ENCODE measurements at regions not wholly inside any gene's neighbourhood (a gene's known extent, or its start where the extent isn't known, plus 50 kb on each side); places are given as distances from the start of the nearest gene placed in this dataset.

GRCh38 chr3:157938154-157938779 lies 168.0 kb downstream of the SHOX2 start:
- H3K27ac ChIP-seq (ENCODE audit: insufficient read depth, low read length, poor library complexity, severe bottlenecking): no peak overlapping the region
- H3K36me3 Mint-ChIP-seq: no peaks in the 10 kb centered on the region
- no peak overlapping the region for H3K4me3 ChIP-seq (ENCODE audit: low read depth, low read length)
- H3K4me1 ChIP-seq (ENCODE audit: control insufficient read depth, insufficient read depth, low read length, poor library complexity, severe bottlenecking): no peaks in the 10 kb centered on the region
- no peak for ATAC-seq (ENCODE audit: low read depth in 2 of 2)
- no peak overlapping the region for H3K27ac Mint-ChIP-seq
- H3K36me3 ChIP-seq (ENCODE audit: control insufficient read depth, insufficient read depth, low read length): no peaks in the 10 kb centered on the region
- H3K27me3 ChIP-seq (ENCODE audit: control insufficient read depth, insufficient read depth, low read length): no peaks in the 10 kb centered on the region
- no peak for DNase-seq
- no peaks in the 10 kb centered on the region for H3K9me3 ChIP-seq (ENCODE audit: control insufficient read depth in 2 of 2, low read length in 2 of 2)
- H3K4me1 Mint-ChIP-seq: no peaks in the 10 kb centered on the region
- no peaks in the 10 kb centered on the region for H3K27me3 Mint-ChIP-seq
- H3K4me3 Mint-ChIP-seq: no peak overlapping the region
- H3K9me3 Mint-ChIP-seq: peaks cover 0 to 2% (median 0%) of the 10 kb centered on the region in 7 donors

- peaks cover 0 to 2% (median 0%) of the 10 kb centered on the region in 7 donors for H3K9me3 Mint-ChIP-seq
- no peaks in the 10 kb centered on the region for H3K36me3 Mint-ChIP-seq
- Histone ChIP-seq H3K4me3 (ENCODE audit: low read depth, low read length) (no peak overlapping the region), H3K9me3 (ENCODE audit: control insufficient read depth in 2 of 2, low read length in 2 of 2) (no peaks in the 10 kb centered on the region), H3K27ac (ENCODE audit: insufficient read depth, low read length, poor library complexity, severe bottlenecking) (no peak overlapping the region), H3K36me3 (ENCODE audit: control insufficient read depth, insufficient read depth, low read length) (no peaks in the 10 kb centered on the region), H3K4me1 (ENCODE audit: control insufficient read depth, insufficient read depth, low read length, poor library complexity, severe bottlenecking) (no peaks in the 10 kb centered on the region), H3K27me3 (ENCODE audit: control insufficient read depth, insufficient read depth, low read length) (no peaks in the 10 kb centered on the region)
- ATAC-seq (ENCODE audit: low read depth in 2 of 2) (no peak), DNase-seq (no peak)
- no peaks in the 10 kb centered on the region for H3K4me1 Mint-ChIP-seq
- H3K4me3 Mint-ChIP-seq: no peak overlapping the region
- no peaks in the 10 kb centered on the region for H3K27me3 Mint-ChIP-seq
- no peak overlapping the region for H3K27ac Mint-ChIP-seq
Observed at GRCh38 chr3:157931517-157931916, 174.7 kb downstream of the SHOX2 start.

- no peak for DNase-seq
- H3K4me3 ChIP-seq (ENCODE audit: low read depth, low read length): no peak overlapping the region
- H3K4me1 Mint-ChIP-seq: no peaks in the 10 kb centered on the region
- H3K4me1 ChIP-seq (ENCODE audit: control insufficient read depth, insufficient read depth, low read length, poor library complexity, severe bottlenecking): no peaks in the 10 kb centered on the region
- no peak for ATAC-seq (ENCODE audit: low read depth in 2 of 2)
- H3K27ac Mint-ChIP-seq: no peak overlapping the region
- no peaks in the 10 kb centered on the region for H3K9me3 ChIP-seq (ENCODE audit: control insufficient read depth in 2 of 2, low read length in 2 of 2)
- H3K36me3 ChIP-seq (ENCODE audit: control insufficient read depth, insufficient read depth, low read length): no peaks in the 10 kb centered on the region
- H3K4me3 Mint-ChIP-seq: no peak overlapping the region
- H3K36me3 Mint-ChIP-seq: no peaks in the 10 kb centered on the region
- no peaks in the 10 kb centered on the region for H3K27me3 Mint-ChIP-seq
- H3K27me3 ChIP-seq (ENCODE audit: control insufficient read depth, insufficient read depth, low read length): no peaks in the 10 kb centered on the region
- no peak overlapping the region for H3K27ac ChIP-seq (ENCODE audit: insufficient read depth, low read length, poor library complexity, severe bottlenecking)
- peaks cover 0 to 2% (median 0%) of the 10 kb centered on the region in 7 donors for H3K9me3 Mint-ChIP-seq
Observed at GRCh38 chr3:157930000-157930780, 176.0 kb downstream of the SHOX2 start.

DNA sequence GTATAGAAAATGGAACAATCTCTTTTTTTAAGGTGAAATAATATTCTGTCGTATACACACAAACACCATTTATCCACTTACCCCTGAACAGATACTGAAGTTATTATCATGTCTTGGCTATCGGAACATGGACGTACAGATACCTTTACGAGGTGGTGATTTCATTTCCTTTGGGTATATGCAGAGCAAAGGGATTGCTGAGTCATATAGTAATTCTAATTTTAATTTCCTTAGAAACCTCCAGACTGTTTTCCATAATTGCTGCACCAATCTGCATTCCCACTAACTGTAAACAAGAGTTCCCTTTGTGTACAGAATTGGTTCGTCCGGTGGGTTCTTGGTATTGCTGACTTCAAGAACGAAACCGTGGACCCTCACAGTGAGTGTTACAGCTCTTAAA lies 179.4 kb downstream of the SHOX2 start:
- H3K27ac ChIP-seq (ENCODE audit: insufficient read depth, low read length, poor library complexity, severe bottlenecking): no peak overlapping the region
- no peaks in the 10 kb centered on the region for H3K36me3 Mint-ChIP-seq
- H3K4me1 Mint-ChIP-seq: peaks cover 0 to 4% (median 0%) of the 10 kb centered on the region in 4 donors

GRCh38 chr3:157922614-157923013 lies 183.6 kb downstream of the SHOX2 start:
- no peak overlapping the region for H3K27ac ChIP-seq (ENCODE audit: insufficient read depth, low read length, poor library complexity, severe bottlenecking)
- no peaks in the 10 kb centered on the region for H3K36me3 ChIP-seq (ENCODE audit: control insufficient read depth, insufficient read depth, low read length)
- no peaks in the 10 kb centered on the region for H3K27me3 ChIP-seq (ENCODE audit: control insufficient read depth, insufficient read depth, low read length)
- Mint-ChIP-seq H3K4me3 (no peak overlapping the region), H3K27me3 (no peaks in the 10 kb centered on the region), H3K9me3 (peaks cover 0 to 4% (median 0%) of the 10 kb centered on the region in 7 donors), H3K36me3 (no peaks in the 10 kb centered on the region), H3K4me1 (peaks cover 0 to 4% (median 0%) of the 10 kb centered on the region in 4 donors), H3K27ac (no peak overlapping the region)
- DNase-seq: no peak
- H3K4me3 ChIP-seq (ENCODE audit: low read depth, low read length): no peak overlapping the region
- H3K9me3 ChIP-seq (ENCODE audit: control insufficient read depth in 2 of 2, low read length in 2 of 2): no peaks in the 10 kb centered on the region
- H3K4me1 ChIP-seq (ENCODE audit: control insufficient read depth, insufficient read depth, low read length, poor library complexity, severe bottlenecking): no peaks in the 10 kb centered on the region
- no peak for ATAC-seq (ENCODE audit: low read depth in 2 of 2)

More for the DNA sequence above, 179.4 kb downstream of the SHOX2 start:
- Histone ChIP-seq H3K4me3 (ENCODE audit: low read depth, low read length) (no peak overlapping the region), H3K27me3 (ENCODE audit: control insufficient read depth, insufficient read depth, low read length) (no peaks in the 10 kb centered on the region), H3K4me1 (ENCODE audit: control insufficient read depth, insufficient read depth, low read length, poor library complexity, severe bottlenecking) (no peaks in the 10 kb centered on the region), H3K36me3 (ENCODE audit: control insufficient read depth, insufficient read depth, low read length) (no peaks in the 10 kb centered on the region), H3K9me3 (ENCODE audit: control insufficient read depth in 2 of 2, low read length in 2 of 2) (no peaks in the 10 kb centered on the region)
- ATAC-seq (ENCODE audit: low read depth in 2 of 2) (no peak), DNase-seq (no peak)
- H3K9me3 Mint-ChIP-seq: peaks cover 0 to 4% (median 0%) of the 10 kb centered on the region in 7 donors
- H3K27me3 Mint-ChIP-seq: no peaks in the 10 kb centered on the region
- H3K27ac Mint-ChIP-seq: no peak overlapping the region
- no peak overlapping the region for H3K4me3 Mint-ChIP-seq

- H3K27me3 Mint-ChIP-seq: no peaks in the 10 kb centered on the region
- H3K27ac ChIP-seq (ENCODE audit: insufficient read depth, low read length, poor library complexity, severe bottlenecking): no peak overlapping the region
- H3K36me3 ChIP-seq (ENCODE audit: control insufficient read depth, insufficient read depth, low read length): no peaks in the 10 kb centered on the region
- H3K4me1 Mint-ChIP-seq: peaks cover 0 to 4% (median 0%) of the 10 kb centered on the region in 4 donors
- H3K9me3 ChIP-seq (ENCODE audit: control insufficient read depth in 2 of 2, low read length in 2 of 2): no peaks in the 10 kb centered on the region
- H3K27ac Mint-ChIP-seq: no peak overlapping the region
- DNase-seq: no peak
- ATAC-seq (ENCODE audit: low read depth in 2 of 2): no peak
- no peaks in the 10 kb centered on the region for H3K27me3 ChIP-seq (ENCODE audit: control insufficient read depth, insufficient read depth, low read length)
- H3K4me3 Mint-ChIP-seq: no peak overlapping the region
- no peaks in the 10 kb centered on the region for H3K4me1 ChIP-seq (ENCODE audit: control insufficient read depth, insufficient read depth, low read length, poor library complexity, severe bottlenecking)
- no peaks in the 10 kb centered on the region for H3K36me3 Mint-ChIP-seq
- peaks cover 0 to 4% (median 0%) of the 10 kb centered on the region in 7 donors for H3K9me3 Mint-ChIP-seq
- H3K4me3 ChIP-seq (ENCODE audit: low read depth, low read length): no peak overlapping the region
Observed at GRCh38 chr3:157921811-157922210, 184.4 kb downstream of the SHOX2 start.

DNA sequence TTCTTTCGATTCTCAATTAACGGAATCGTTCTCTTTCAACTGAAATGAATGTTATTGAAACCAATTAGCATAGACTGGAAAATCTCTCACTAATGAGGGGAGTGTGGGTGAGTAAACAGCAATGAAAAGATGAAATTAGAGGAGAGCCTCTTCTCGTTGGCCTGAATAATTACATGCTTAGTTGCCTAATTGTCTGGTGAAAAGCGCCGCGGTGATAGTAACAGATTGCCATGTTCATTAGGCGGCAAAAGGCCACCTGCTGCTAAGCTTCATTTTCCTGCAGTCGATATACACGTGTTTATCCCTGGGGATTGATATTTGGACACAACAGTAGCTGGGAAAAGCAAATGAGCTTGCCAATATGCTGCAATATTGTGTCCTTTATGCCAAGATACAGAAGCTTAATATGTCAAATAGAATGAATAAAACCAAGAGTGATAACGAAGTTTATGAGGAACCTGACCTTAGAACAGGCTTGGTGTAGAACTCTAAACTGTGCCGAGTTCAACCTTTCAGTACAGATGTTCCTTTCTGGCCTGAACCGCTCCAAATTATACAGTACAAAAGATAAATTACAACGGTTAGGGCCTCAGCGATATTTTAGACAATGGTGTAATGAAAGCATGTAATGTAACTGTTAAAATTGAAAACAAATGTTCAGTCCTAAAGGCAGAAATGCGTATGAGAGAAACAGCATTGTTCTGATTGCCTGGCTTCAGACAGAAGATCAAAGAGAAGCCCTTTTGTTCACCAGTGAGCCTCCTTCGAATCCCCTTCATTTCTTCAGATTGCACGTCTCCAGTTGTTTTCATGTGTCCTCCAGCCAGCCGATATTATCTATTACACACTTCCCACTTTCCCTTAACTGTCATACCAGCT lies 185.2 kb downstream of the SHOX2 start:
- no peaks in the 10 kb centered on the region for H3K4me1 ChIP-seq (ENCODE audit: control insufficient read depth, insufficient read depth, low read length, poor library complexity, severe bottlenecking)
- DNase-seq (no peak), ATAC-seq (ENCODE audit: low read depth in 2 of 2) (no peak)
- H3K4me3 ChIP-seq (ENCODE audit: low read depth, low read length): no peak overlapping the region
- no peaks in the 10 kb centered on the region for H3K27me3 ChIP-seq (ENCODE audit: control insufficient read depth, insufficient read depth, low read length)
- H3K27me3 Mint-ChIP-seq: no peaks in the 10 kb centered on the region
- H3K27ac Mint-ChIP-seq: no peak overlapping the region
- peaks cover 0 to 4% (median 0%) of the 10 kb centered on the region in 4 donors for H3K4me1 Mint-ChIP-seq
- H3K27ac ChIP-seq (ENCODE audit: insufficient read depth, low read length, poor library complexity, severe bottlenecking): no peak overlapping the region
- no peak overlapping the region for H3K4me3 Mint-ChIP-seq
- no peaks in the 10 kb centered on the region for H3K36me3 Mint-ChIP-seq
- H3K9me3 ChIP-seq (ENCODE audit: control insufficient read depth in 2 of 2, low read length in 2 of 2): no peaks in the 10 kb centered on the region
- peaks cover 0 to 4% (median 0%) of the 10 kb centered on the region in 7 donors for H3K9me3 Mint-ChIP-seq
- no peaks in the 10 kb centered on the region for H3K36me3 ChIP-seq (ENCODE audit: control insufficient read depth, insufficient read depth, low read length)
